Right atrium auricular region (tissue), 2 donors: ENCODE measurements at regions not wholly inside any gene's neighbourhood (a gene's known extent, or its start where the extent isn't known, plus 50 kb on each side); places are given as distances from the start of the nearest gene placed in this dataset.
"Not testable (repeated sequence)": the region's sequence is repeated elsewhere in the genome, so short reads cannot be mapped to it uniquely, and the experiment has no call there.

Experiments
- DNase-seq: peaks from one replicate; pipeline ENCODE4 v3.0.0-alpha.2; 2019; ENCODE audit warnings: low spot score
- H3K27ac ChIP-seq, 2 donors: fragments of 200-600 bp; sonication (generic); 1 replicate in 1 of 2; 2 replicates in 1 of 2; pipeline ENCODE4 v1.5.1; 2016 to 2019
- H3K27me3 ChIP-seq, 2 donors: fragments of 200-600 bp; sonication (generic); one replicate each; pipeline versions ENCODE4 v1.5.1 to v1.6.0; 2017 to 2019
- H3K36me3 ChIP-seq: fragments of 200-600 bp; sonication (generic); one replicate; pipeline ENCODE4 v1.5.1; 2016
- H3K4me1 ChIP-seq, 2 donors: fragments of 200-600 bp; sonication (generic); one replicate each; pipeline versions ENCODE4 v1.5.1 to v1.6.0; 2017 to 2019
- H3K4me3 ChIP-seq, 2 donors: fragments of 200-600 bp; sonication (generic); 1 replicate in 1 of 2; 2 replicates in 1 of 2; pipeline ENCODE4 v1.5.1; 2017 to 2019; ENCODE audit warnings: mild to moderate bottlenecking in 1 of 2, moderate library complexity in 1 of 2
- H3K9me3 ChIP-seq, 2 donors: fragments of 200-600 bp; sonication (generic); one replicate each; pipeline ENCODE4 v1.5.1; 2019
- TF ChIP-seq, protein P1 (sequence below), 2 donors: fragments of 200-600 bp; sonication (generic); IDR thresholded peaks; one replicate each; pipeline ENCODE4 v1.5.1; 2019; ENCODE audit warnings: antibody characterized with exemption in 2 of 2

DNA sequence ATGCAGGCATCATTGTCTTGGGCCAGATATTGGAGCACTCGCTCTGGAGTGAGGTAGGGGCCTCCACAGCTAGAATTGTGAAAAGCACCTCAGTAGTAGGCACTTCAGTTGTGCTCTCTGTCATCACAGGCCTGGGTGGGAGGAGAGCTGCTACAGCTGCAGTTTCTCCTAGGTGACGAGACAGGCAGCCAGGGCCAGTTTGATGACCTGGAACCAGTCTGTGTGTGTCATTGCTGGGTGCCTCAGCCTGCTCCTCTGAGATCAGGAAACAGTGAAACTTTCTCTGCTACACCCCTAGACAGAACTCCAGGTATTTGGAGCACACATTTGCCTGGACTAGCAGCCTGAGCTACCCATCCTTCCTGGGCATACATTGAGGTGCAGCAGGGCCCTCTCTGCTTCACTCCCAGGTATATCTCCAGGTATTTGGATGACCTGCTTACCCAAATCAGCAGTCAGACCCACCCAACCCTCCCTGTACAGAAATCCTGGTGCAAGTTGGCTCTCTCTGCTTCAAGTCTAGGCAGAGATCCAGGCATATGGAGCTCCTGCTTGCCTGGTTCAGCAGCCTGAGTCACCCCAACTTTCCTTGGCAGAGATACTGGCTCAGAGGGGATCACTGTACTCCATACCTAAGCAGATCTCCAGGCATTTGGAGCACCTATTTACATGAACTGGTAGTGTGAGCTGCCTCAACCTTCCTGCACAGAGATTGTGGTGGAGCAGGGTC is 54.3 kb upstream of the SGO1 start:
- Histone ChIP-seq H3K4me3 (no peak overlapping the region), H3K36me3 (no peaks in the 10 kb centered on the region), H3K9me3 (no peaks in the 10 kb centered on the region), H3K27me3 (no peaks in the 10 kb centered on the region), H3K4me1 (no peaks in the 10 kb centered on the region), H3K27ac (no peak overlapping the region)
- TF ChIP-seq, protein P1, sequence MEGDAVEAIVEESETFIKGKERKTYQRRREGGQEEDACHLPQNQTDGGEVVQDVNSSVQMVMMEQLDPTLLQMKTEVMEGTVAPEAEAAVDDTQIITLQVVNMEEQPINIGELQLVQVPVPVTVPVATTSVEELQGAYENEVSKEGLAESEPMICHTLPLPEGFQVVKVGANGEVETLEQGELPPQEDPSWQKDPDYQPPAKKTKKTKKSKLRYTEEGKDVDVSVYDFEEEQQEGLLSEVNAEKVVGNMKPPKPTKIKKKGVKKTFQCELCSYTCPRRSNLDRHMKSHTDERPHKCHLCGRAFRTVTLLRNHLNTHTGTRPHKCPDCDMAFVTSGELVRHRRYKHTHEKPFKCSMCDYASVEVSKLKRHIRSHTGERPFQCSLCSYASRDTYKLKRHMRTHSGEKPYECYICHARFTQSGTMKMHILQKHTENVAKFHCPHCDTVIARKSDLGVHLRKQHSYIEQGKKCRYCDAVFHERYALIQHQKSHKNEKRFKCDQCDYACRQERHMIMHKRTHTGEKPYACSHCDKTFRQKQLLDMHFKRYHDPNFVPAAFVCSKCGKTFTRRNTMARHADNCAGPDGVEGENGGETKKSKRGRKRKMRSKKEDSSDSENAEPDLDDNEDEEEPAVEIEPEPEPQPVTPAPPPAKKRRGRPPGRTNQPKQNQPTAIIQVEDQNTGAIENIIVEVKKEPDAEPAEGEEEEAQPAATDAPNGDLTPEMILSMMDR (IDR thresholded peaks at IDR 0.05): no peak
- DNase-seq: no peak

DNA sequence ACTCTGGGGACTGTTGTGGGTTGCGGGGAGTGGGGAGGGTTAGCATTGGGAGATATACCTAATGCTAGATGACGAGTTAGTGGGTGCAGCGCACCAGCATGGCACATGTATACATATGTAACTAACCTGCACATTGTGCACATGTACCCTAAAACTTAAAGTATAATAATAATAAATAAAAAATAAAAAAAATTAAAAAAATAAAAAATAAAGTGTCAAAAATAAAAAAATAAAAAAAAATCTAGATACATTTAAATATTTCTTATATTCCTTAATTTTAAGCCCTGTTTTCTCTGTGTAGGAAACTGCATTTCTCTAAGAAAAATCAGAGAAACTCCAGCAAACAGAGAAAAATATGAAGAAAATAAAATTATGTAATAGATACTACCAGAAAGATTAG is 52.2 kb upstream of the SGO1 start:
- not testable (repeated sequence) for DNase-seq, H3K27me3 ChIP-seq, H3K27ac ChIP-seq, H3K9me3 ChIP-seq, H3K4me1 ChIP-seq, H3K36me3 ChIP-seq, H3K4me3 ChIP-seq

DNA sequence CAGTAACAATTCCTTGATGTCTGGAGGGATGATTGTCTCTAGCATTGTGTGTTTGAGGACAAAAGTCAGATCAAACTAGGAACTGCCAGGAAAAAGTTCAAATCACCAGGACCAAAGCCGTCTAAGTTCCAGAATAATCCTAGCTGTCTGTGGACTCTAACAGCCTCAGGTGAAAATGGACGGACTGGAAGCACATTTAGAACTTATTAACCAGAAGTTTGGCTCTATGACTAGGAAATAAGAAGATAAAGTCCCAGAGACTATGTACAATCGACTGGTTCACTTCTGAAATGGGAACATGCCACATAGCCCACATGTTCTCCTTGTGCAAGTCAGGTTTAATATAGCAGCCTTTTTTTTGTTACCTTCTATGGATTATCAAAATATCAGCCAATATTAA is 50.6 kb upstream of the SGO1 start:
- Histone ChIP-seq H3K4me3 (no peak overlapping the region), H3K4me1 (no peaks in the 10 kb centered on the region), H3K27ac (no peak overlapping the region), H3K9me3 (no peaks in the 10 kb centered on the region), H3K36me3 (no peaks in the 10 kb centered on the region), H3K27me3 (no peaks in the 10 kb centered on the region)
- no peak for DNase-seq
- TF ChIP-seq, protein P1 (IDR thresholded peaks at IDR 0.05): no peak
